ENCODE measurements at regions not wholly inside any gene's neighbourhood (a gene's known extent, or its start where the extent isn't known, plus 50 kb on each side); places are given as distances from the start of the nearest gene placed in this dataset.

DNA sequence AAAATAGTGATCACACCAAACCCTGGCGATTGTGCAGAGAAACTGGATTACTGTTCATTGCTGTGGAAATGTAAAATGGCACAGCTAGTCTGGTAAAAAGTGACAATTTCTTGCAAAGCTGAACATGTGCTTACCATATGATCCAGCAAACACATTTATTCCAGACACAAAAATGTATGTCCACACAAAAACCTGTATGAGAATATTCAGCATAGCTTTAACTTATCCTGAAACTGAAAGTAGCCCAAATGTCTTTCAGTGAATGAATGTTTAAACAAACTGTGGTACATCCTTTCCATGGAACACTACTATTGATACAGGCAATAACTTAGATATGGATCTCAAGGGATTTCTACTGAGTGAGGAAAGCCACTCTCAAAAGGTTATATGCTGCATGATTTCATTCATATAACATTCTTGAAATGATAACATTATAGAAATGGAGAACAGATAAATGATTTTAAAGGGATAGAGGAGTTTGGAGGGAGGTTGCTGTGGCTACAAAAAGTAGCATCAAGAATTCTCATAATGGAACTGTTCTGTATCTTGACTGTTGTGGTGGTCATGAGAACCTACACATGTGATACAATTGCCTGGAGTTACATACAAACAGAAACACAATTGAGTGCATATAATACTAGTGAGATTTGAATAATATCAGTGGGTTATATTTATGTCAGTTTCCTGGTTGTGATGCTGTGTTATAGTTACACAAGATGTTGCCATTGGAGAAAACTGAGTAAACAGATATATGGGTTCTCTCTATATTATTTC, 70.7 kb upstream of the DPH6 start:
- CTCF ChIA-PET = no interaction called here
- TF ChIP-seq, protein P1, sequence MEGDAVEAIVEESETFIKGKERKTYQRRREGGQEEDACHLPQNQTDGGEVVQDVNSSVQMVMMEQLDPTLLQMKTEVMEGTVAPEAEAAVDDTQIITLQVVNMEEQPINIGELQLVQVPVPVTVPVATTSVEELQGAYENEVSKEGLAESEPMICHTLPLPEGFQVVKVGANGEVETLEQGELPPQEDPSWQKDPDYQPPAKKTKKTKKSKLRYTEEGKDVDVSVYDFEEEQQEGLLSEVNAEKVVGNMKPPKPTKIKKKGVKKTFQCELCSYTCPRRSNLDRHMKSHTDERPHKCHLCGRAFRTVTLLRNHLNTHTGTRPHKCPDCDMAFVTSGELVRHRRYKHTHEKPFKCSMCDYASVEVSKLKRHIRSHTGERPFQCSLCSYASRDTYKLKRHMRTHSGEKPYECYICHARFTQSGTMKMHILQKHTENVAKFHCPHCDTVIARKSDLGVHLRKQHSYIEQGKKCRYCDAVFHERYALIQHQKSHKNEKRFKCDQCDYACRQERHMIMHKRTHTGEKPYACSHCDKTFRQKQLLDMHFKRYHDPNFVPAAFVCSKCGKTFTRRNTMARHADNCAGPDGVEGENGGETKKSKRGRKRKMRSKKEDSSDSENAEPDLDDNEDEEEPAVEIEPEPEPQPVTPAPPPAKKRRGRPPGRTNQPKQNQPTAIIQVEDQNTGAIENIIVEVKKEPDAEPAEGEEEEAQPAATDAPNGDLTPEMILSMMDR (conservative IDR thresholded peaks at IDR 0.05; ENCODE audit: low read depth) = no peak
- POLR2A ChIA-PET (ENCODE audit: low non-redundant PET) = no interaction called here
- H3K27ac ChIP-seq = no peak overlapping the region
- DNase-seq (ENCODE audit: low spot score) = no peak

DNA sequence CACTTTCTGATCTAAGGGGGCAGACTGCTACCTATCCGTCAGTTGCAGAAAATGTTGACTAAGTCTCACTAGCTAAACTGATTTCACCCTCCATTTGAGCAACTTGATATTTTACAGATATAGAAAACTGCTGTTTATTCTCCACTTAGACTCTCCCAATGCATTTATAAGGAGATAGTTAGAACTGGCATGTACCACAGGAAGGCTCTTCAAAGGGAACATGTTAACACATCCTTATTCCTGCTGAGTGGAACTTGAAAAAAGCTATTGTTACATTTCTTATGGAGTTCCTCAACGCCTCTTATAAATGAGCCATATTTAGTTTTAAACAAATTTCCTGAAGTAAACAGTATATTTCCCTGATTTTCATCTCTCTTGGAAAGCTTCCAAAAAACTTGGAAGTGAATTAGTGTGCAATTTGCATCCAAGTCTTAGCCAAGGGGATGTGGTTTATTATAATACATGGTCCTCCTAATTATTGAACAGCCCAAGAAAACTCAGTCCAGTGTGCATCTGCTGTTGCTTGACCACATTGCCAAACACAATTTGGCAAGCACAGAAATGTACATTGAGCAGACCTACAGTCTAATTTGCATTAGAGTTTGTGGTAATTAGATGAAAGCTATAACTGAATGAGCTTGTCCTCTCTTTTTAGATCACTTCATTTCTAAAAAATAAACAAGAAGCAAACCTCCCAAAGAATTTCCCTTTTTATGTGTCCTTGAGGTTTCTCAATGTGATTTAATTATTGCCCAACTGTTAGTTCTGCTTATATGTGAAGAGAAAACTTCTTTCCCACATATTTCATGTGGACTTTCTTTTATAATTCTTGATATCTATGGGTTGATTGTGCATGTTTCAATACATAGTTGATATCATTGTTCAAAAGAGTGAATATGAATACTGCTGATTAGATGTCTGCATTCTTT, 72.6 kb upstream of the DPH6 start:
- POLR2A ChIA-PET (ENCODE audit: low non-redundant PET) = no interaction called here
- no peak for DNase-seq (ENCODE audit: low spot score)
- H3K27ac ChIP-seq = no peak overlapping the region
- TF ChIP-seq, protein P1 (conservative IDR thresholded peaks at IDR 0.05; ENCODE audit: low read depth) = no peak
- CTCF ChIA-PET = no interaction called here

DNA sequence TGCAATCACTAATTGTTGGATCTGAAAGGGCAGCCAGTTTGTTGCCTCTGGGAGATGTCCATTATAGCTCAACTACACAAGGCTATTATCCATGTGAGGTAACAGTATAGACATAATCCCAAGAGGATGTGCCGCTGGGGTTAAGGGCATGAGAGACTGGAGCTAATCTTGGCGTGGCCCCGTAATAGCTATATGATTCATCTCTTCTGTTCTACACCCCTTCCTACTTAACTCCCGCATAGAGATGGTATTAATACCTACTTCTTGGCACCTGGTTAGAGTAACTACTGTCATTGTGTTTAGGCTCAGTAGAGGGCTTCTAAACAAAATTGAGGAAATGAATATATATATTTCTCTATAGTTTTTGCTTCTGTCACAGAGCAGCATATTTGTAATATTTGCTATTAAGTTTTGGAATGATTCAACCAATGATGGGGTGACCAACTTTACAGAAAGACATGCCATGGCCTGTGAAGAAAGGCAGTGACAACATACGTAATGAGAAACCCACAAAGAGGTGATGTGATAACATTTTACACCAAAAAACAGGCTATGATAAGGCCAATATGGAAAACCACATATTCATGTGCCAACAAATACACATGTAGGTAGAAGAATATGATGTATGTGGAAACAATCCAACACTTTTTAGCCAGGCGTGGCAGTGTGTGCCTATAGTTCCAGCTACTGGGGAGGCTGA, 76.8 kb upstream of the DPH6 start:
- ChIA-PET CTCF (interaction anchor here (0.7 kb wide), 1 partner anchor 280 kb away, joined by 3 read pairs; no protein-coding TSS in a partner anchor), POLR2A (ENCODE audit: low non-redundant PET) (no interaction called here)
- no peak overlapping the region for H3K27ac ChIP-seq
- TF ChIP-seq, protein P1 (conservative IDR thresholded peaks at IDR 0.05; ENCODE audit: low read depth) = no peak
- no peak for DNase-seq (ENCODE audit: low spot score)

DNA sequence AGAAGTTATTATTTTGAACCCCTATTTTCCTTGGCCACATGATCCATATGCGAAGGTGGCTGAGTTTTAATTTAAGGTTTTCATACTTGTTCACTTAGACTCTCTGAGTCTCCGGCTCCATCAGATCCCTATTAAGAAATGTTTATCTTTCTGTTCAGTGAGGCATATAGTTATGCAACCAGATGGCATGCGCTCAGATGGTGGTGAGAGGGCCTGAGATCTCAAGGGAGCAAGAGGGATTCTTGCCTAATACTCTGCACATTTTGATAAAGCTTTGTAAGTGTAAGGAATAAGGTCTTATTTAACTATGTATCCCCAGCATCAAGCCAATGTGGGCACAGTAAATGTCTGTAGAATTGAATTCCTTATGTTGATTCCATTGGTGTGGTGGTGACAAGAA, 78.9 kb upstream of the DPH6 start:
- DNase-seq (ENCODE audit: low spot score) = no peak
- TF ChIP-seq, protein P1 (conservative IDR thresholded peaks at IDR 0.05; ENCODE audit: low read depth) = no peak
- ChIA-PET POLR2A (ENCODE audit: low non-redundant PET) (no interaction called here), CTCF (interaction anchor here (0.6 kb wide), 1 partner anchor 1358 kb away, joined by 6 read pairs; no protein-coding TSS in a partner anchor)
- no peak overlapping the region for H3K27ac ChIP-seq

DNA sequence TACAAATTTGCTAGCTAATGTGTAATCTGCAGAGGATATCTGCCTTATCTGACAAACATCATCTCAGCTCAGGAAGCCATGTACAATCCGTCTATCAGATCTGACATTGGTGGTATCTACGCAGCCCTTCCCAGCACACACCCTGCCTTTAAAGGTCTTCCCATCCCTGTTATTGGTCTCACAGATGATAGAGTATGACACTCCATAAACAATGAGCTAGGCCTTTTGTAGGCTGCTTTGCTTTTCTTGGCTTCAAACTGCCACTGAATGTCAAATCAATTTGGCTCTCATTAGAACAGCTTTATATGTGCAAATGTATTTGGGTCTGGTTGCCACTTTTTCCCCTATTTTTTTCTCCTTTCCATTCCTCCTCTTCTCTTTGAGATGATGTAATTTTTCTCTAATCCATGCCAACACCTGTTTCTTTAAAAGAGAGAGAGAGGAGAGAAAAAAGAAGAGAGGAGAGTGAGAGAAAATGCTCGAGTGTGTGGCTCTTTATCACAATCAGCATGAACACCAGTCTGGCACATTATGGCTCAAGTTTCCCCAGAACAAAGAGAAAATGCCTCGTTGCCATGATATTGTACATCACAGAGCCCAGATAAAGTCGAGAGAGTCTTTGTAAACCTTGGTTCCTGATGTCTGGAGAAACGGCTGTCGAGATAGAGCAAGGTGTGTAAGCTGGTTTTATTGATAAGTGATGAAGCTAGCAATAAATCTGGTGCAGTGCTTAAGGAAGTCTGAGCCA, 80.8 kb upstream of the DPH6 start:
- ChIA-PET CTCF (interaction anchor here (0.6 kb wide), 1 partner anchor 95 kb away, joined by 3 read pairs; no protein-coding TSS in a partner anchor), POLR2A (ENCODE audit: low non-redundant PET) (no interaction called here)
- H3K27ac ChIP-seq = no peak overlapping the region
- TF ChIP-seq, protein P1 (conservative IDR thresholded peaks at IDR 0.05; ENCODE audit: low read depth) = no peak
- no peak for DNase-seq (ENCODE audit: low spot score)
